GM21529 (cell line): ENCODE measurements at regions not wholly inside any gene's neighbourhood (a gene's known extent, or its start where the extent isn't known, plus 50 kb on each side); places are given as distances from the start of the nearest gene placed in this dataset.
A peak's percentile ranks its signal among the peaks of the same experiment; 100 is the strongest.

Source experiments
- ATAC-seq: cut with Tn5 transposase; IDR thresholded peaks from one replicate; pipeline ENCODE4 v1.9.1; 2021; ENCODE audit not compliant: unreplicated experiment

GRCh38 chrX:69365755-69366154 lies 138.4 kb upstream of the NALF2 start:
- no peak for ATAC-seq

- ATAC-seq = no peak
Measured at GRCh38 chrX:69365349-69365748, 138.8 kb upstream of the NALF2 start.

GRCh38 chrX:69362856-69363255 lies 141.3 kb upstream of the NALF2 start:
- peak; percentile 83 for ATAC-seq

GRCh38 chrX:69362354-69362753 lies 141.8 kb upstream of the NALF2 start:
- no peak for ATAC-seq

- ATAC-seq = no peak
Measured at GRCh38 chrX:69361311-69361845, 142.7 kb upstream of the NALF2 start.

- ATAC-seq = no peak
Measured at GRCh38 chrX:69357317-69357716, 146.8 kb upstream of the NALF2 start.

- ATAC-seq = no peak
Measured at GRCh38 chrX:69324851-69325250, 159.6 kb upstream of the PJA1 start.

- no peak for ATAC-seq
Measured at GRCh38 chrX:69323786-69324720, 158.8 kb upstream of the PJA1 start.

- no peak for ATAC-seq
Measured at GRCh38 chrX:69321789-69322188, 156.5 kb upstream of the PJA1 start.

GRCh38 chrX:69321006-69321655 lies 155.9 kb upstream of the PJA1 start:
- ATAC-seq = no peak

GRCh38 chrX:69320116-69320515 lies 154.9 kb upstream of the PJA1 start:
- no peak for ATAC-seq

- no peak for ATAC-seq
Measured at GRCh38 chrX:69319376-69319775, 154.1 kb upstream of the PJA1 start.

GRCh38 chrX:69318651-69319340 lies 153.5 kb upstream of the PJA1 start:
- ATAC-seq = no peak

GRCh38 chrX:69317721-69318120 lies 152.5 kb upstream of the PJA1 start:
- ATAC-seq = no peak

- no peak for ATAC-seq
Measured at GRCh38 chrX:69314436-69315348, 149.4 kb upstream of the PJA1 start.

GRCh38 chrX:69313617-69314290 lies 148.5 kb upstream of the PJA1 start:
- no peak for ATAC-seq

- ATAC-seq = no peak
Measured at GRCh38 chrX:69311936-69312670, 146.8 kb upstream of the PJA1 start.

- ATAC-seq = no peak
Measured at GRCh38 chrX:69309074-69309792, 144.0 kb upstream of the PJA1 start.

- ATAC-seq = no peak
Measured at GRCh38 chrX:69307756-69308155, 142.5 kb upstream of the PJA1 start.
